GM12864 (cell line): ENCODE measurements at regions not wholly inside any gene's neighbourhood (a gene's known extent, or its start where the extent isn't known, plus 50 kb on each side); places are given as distances from the start of the nearest gene placed in this dataset.

ENCODE experiments used
- DNase-seq: peaks from one replicate; pipeline ENCODE4 v3.0.0-alpha.2; 2011; ENCODE audit warnings: low read depth
- H3K4me3 ChIP-seq: 2 replicates; pipeline ENCODE4 v1.5.1; 2011; ENCODE audit warnings: mild to moderate bottlenecking, low read depth, low read length, control low read depth
- CTCF ChIP-seq: IDR thresholded peaks from 2 replicates; pipeline ENCODE4 v1.5.1; 2011; ENCODE audit warnings: low read depth, mild to moderate bottlenecking, moderate library complexity, low read length, control low read depth, inconsistent platforms; ENCODE audit errors: missing control alignments

- DNase-seq, result peak; percentile 16
- H3K4me3 ChIP-seq, result no peak overlapping the region
Measured at GRCh38 chr2:22276696-22277095, 1108.3 kb upstream of the KLHL29 start.

GRCh38 chr2:22279541-22279940 is 1105.4 kb upstream of the KLHL29 start:
- TF ChIP-seq CTCF, result no peak
- no peak overlapping the region for H3K4me3 ChIP-seq
- DNase-seq, result no peak

More at GRCh38 chr2:22276696-22277095, 1108.3 kb upstream of the KLHL29 start:
- no peak for TF ChIP-seq CTCF

- TF ChIP-seq CTCF, result no peak
- DNase-seq, result no peak
- H3K4me3 ChIP-seq, result no peak overlapping the region
Measured at GRCh38 chr2:22281033-22281432, 1103.9 kb upstream of the KLHL29 start.

GRCh38 chr2:22282220-22282619 is 1102.8 kb upstream of the KLHL29 start:
- no peak for TF ChIP-seq CTCF
- DNase-seq, result no peak
- no peak overlapping the region for H3K4me3 ChIP-seq

- TF ChIP-seq CTCF, result no peak
- DNase-seq, result no peak
- no peak overlapping the region for H3K4me3 ChIP-seq
Measured at GRCh38 chr2:22282916-22283315, 1102.1 kb upstream of the KLHL29 start.

GRCh38 chr2:22283436-22283835 is 1101.5 kb upstream of the KLHL29 start:
- H3K4me3 ChIP-seq, result no peak overlapping the region
- no peak for TF ChIP-seq CTCF
- no peak for DNase-seq

GRCh38 chr2:22290302-22290701 is 1094.7 kb upstream of the KLHL29 start:
- H3K4me3 ChIP-seq, result no peak overlapping the region
- no peak for TF ChIP-seq CTCF

More at GRCh38 chr2:22290302-22290701, 1094.7 kb upstream of the KLHL29 start:
- no peak for DNase-seq
